ENCODE measurements at regions not wholly inside any gene's neighbourhood (a gene's known extent, or its start where the extent isn't known, plus 50 kb on each side); places are given as distances from the start of the nearest gene placed in this dataset.

GRCh38 chr3:159439346-159439745 lies 549.3 kb upstream of the IL12A start:
- H3K4me3 ChIP-seq (ENCODE audit: low read length in 2 of 2), result no peak overlapping the region
- H3K4me1 ChIP-seq (ENCODE audit: control insufficient read depth in 1 of 2, insufficient read depth in 2 of 2, low read length in 2 of 2), result no peaks in the 10 kb centered on the region
- 93 to 98% methylated on average over 4 of the region's 4 CpGs for WGBS, 2 donors
- H3K36me3 ChIP-seq (ENCODE audit: control insufficient read depth in 1 of 2, insufficient read depth in 2 of 2, low read length in 1 of 2), result no peaks in the 10 kb centered on the region
- ATAC-seq (ENCODE audit: low FRiP score) (no peak), DNase-seq (no peak)
- peaks cover 1% of the 10 kb centered on the region for H3K9me3 ChIP-seq (ENCODE audit: control insufficient read depth, low read length)
- no peak overlapping the region for H3K27ac ChIP-seq (ENCODE audit: low read depth in 1 of 2, low read length in 2 of 2)
- intact Hi-C loops (cut with DNase I), result no loop called here
- H3K27me3 ChIP-seq (ENCODE audit: control insufficient read depth in 1 of 2, insufficient read depth in 2 of 2, low read length in 1 of 2), result no peaks in the 10 kb centered on the region

GRCh38 chr3:159441279-159441678 lies 547.4 kb upstream of the IL12A start:
- Histone ChIP-seq H3K4me1 (ENCODE audit: control insufficient read depth in 1 of 2, insufficient read depth in 2 of 2, low read length in 2 of 2) (no peaks in the 10 kb centered on the region), H3K36me3 (ENCODE audit: control insufficient read depth in 1 of 2, insufficient read depth in 2 of 2, low read length in 1 of 2) (no peaks in the 10 kb centered on the region), H3K27ac (ENCODE audit: low read depth in 1 of 2, low read length in 2 of 2) (no peak overlapping the region), H3K9me3 (ENCODE audit: control insufficient read depth, low read length) (peaks cover 1% of the 10 kb centered on the region), H3K27me3 (ENCODE audit: control insufficient read depth in 1 of 2, insufficient read depth in 2 of 2, low read length in 1 of 2) (no peaks in the 10 kb centered on the region), H3K4me3 (ENCODE audit: low read length in 2 of 2) (no peak overlapping the region)
- intact Hi-C loops (cut with DNase I), result no loop called here
- DNase-seq, result no peak
- ATAC-seq (ENCODE audit: low FRiP score), result no peak
- WGBS, 2 donors, result 35 to 46% methylated on average over 1 of the region's 1 CpG

- WGBS, 2 donors, result 67 to 74% methylated on average over 5 of the region's 5 CpGs
- H3K27me3 ChIP-seq (ENCODE audit: control insufficient read depth in 1 of 2, insufficient read depth in 2 of 2, low read length in 1 of 2), result no peaks in the 10 kb centered on the region
- H3K4me1 ChIP-seq (ENCODE audit: control insufficient read depth in 1 of 2, insufficient read depth in 2 of 2, low read length in 2 of 2), result no peaks in the 10 kb centered on the region
- no peak overlapping the region for H3K4me3 ChIP-seq (ENCODE audit: low read length in 2 of 2)
- no peaks in the 10 kb centered on the region for H3K9me3 ChIP-seq (ENCODE audit: control insufficient read depth, low read length)
- H3K36me3 ChIP-seq (ENCODE audit: control insufficient read depth in 1 of 2, insufficient read depth in 2 of 2, low read length in 1 of 2), result no peaks in the 10 kb centered on the region
- ATAC-seq (ENCODE audit: low FRiP score) (no peak), DNase-seq (no peak)
- no peak overlapping the region for H3K27ac ChIP-seq (ENCODE audit: low read depth in 1 of 2, low read length in 2 of 2)
- intact Hi-C loops (cut with DNase I), result no loop called here
Measured at GRCh38 chr3:159443266-159443665, 545.4 kb upstream of the IL12A start.

DNA sequence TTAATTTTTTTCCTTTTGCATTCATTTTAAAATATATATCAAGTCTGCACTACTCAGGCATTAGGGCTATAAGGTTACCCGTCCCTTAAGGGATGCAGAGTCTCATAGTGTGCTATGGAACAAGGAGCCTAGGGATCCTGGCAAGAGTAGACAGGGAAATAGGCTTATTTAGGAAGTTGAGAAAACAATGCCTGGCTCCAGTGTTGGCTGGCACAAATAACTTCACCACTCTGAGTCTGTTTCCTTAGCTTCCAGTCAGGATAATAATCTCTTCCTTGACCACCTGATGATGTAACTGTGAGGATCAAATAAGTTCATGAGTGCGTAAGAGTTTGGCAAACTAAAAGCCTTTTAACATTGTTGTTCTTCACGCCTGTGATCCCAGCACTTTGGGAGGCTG lies 540.8 kb upstream of the IL12A start:
- DNase-seq, result no peak
- intact Hi-C loops (cut with DNase I), result no loop called here
- 77 to 88% methylated on average over 3 of the region's 3 CpGs for WGBS, 2 donors
- Histone ChIP-seq H3K36me3 (ENCODE audit: control insufficient read depth in 1 of 2, insufficient read depth in 2 of 2, low read length in 1 of 2) (no peaks in the 10 kb centered on the region), H3K9me3 (ENCODE audit: control insufficient read depth, low read length) (no peaks in the 10 kb centered on the region), H3K27me3 (ENCODE audit: control insufficient read depth in 1 of 2, insufficient read depth in 2 of 2, low read length in 1 of 2) (no peaks in the 10 kb centered on the region), H3K27ac (ENCODE audit: low read depth in 1 of 2, low read length in 2 of 2) (no peak overlapping the region), H3K4me3 (ENCODE audit: low read length in 2 of 2) (no peak overlapping the region), H3K4me1 (ENCODE audit: control insufficient read depth in 1 of 2, insufficient read depth in 2 of 2, low read length in 2 of 2) (no peaks in the 10 kb centered on the region)
- no peak for ATAC-seq (ENCODE audit: low FRiP score)

GRCh38 chr3:159448902-159449301 lies 539.7 kb upstream of the IL12A start:
- WGBS, 2 donors, result 92 to 93% methylated on average over 1 of the region's 1 CpG
- intact Hi-C loops (cut with DNase I), result no loop called here
- Histone ChIP-seq H3K4me1 (ENCODE audit: control insufficient read depth in 1 of 2, insufficient read depth in 2 of 2, low read length in 2 of 2) (no peaks in the 10 kb centered on the region), H3K9me3 (ENCODE audit: control insufficient read depth, low read length) (no peaks in the 10 kb centered on the region), H3K36me3 (ENCODE audit: control insufficient read depth in 1 of 2, insufficient read depth in 2 of 2, low read length in 1 of 2) (no peaks in the 10 kb centered on the region), H3K27ac (ENCODE audit: low read depth in 1 of 2, low read length in 2 of 2) (no peak overlapping the region), H3K4me3 (ENCODE audit: low read length in 2 of 2) (no peak overlapping the region), H3K27me3 (ENCODE audit: control insufficient read depth in 1 of 2, insufficient read depth in 2 of 2, low read length in 1 of 2) (no peaks in the 10 kb centered on the region)
- DNase-seq (no peak), ATAC-seq (ENCODE audit: low FRiP score) (no peak)

- H3K27me3 ChIP-seq (ENCODE audit: control insufficient read depth in 1 of 2, insufficient read depth in 2 of 2, low read length in 1 of 2), result no peaks in the 10 kb centered on the region
- no peaks in the 10 kb centered on the region for H3K9me3 ChIP-seq (ENCODE audit: control insufficient read depth, low read length)
- H3K4me3 ChIP-seq (ENCODE audit: low read length in 2 of 2), result no peak overlapping the region
- H3K27ac ChIP-seq (ENCODE audit: low read depth in 1 of 2, low read length in 2 of 2), result no peak overlapping the region
- DNase-seq (no peak), ATAC-seq (ENCODE audit: low FRiP score) (no peak)
- no peaks in the 10 kb centered on the region for H3K36me3 ChIP-seq (ENCODE audit: control insufficient read depth in 1 of 2, insufficient read depth in 2 of 2, low read length in 1 of 2)
- intact Hi-C loops (cut with DNase I), result no loop called here
- no peaks in the 10 kb centered on the region for H3K4me1 ChIP-seq (ENCODE audit: control insufficient read depth in 1 of 2, insufficient read depth in 2 of 2, low read length in 2 of 2)
- WGBS, 2 donors, result 73 to 75% methylated on average over 3 of the region's 3 CpGs
Measured at GRCh38 chr3:159451067-159451466, 537.6 kb upstream of the IL12A start.

DNA sequence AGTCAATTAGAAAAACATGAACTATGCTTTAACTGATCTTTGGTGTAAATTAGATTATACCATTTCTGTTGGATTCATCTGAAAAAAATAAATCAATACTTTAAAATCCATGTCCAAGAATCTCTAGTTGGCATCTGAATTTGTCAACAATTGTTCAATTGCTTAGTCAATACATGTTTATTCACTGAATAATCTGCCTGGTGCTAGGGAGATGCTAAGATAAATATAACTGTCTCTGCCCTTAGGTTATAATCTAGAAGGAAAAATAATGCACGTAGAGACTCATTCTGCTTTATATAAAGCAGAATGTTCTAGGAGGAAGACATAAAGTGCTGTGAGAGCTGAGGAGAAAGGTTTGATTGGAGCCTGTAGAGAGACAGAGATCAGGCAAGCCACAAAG lies 537.2 kb upstream of the IL12A start:
- no peak for DNase-seq
- Histone ChIP-seq H3K4me3 (ENCODE audit: low read length in 2 of 2) (no peak overlapping the region), H3K9me3 (ENCODE audit: control insufficient read depth, low read length) (no peaks in the 10 kb centered on the region), H3K36me3 (ENCODE audit: control insufficient read depth in 1 of 2, insufficient read depth in 2 of 2, low read length in 1 of 2) (no peaks in the 10 kb centered on the region), H3K27me3 (ENCODE audit: control insufficient read depth in 1 of 2, insufficient read depth in 2 of 2, low read length in 1 of 2) (no peaks in the 10 kb centered on the region), H3K4me1 (ENCODE audit: control insufficient read depth in 1 of 2, insufficient read depth in 2 of 2, low read length in 2 of 2) (no peaks in the 10 kb centered on the region), H3K27ac (ENCODE audit: low read depth in 1 of 2, low read length in 2 of 2) (no peak overlapping the region)
- WGBS, 2 donors, result 57 to 60% methylated on average over 1 of the region's 1 CpG
- ATAC-seq (ENCODE audit: low FRiP score), result no peak
- intact Hi-C loops (cut with DNase I), result no loop called here

DNA sequence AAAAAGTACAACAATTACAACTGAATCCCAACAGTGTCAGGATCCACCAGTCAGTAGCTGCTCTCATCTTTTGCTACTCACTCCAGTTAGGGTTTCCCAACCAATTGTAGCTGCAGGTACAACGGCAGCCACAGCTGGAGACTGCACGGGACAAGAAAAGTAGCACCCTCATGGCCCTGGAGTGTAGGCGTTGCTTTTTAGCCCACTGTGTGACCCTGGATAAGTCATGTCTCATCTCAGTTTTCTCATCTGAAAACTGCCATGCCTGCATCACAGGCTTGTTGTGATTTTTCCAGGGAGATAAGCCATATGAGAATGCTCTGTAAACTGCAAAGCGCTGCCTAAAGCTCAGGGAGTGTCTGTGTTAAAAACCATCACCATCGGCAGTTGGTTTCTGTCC lies 535.6 kb upstream of the IL12A start:
- no peaks in the 10 kb centered on the region for H3K36me3 ChIP-seq (ENCODE audit: control insufficient read depth in 1 of 2, insufficient read depth in 2 of 2, low read length in 1 of 2)
- no peaks in the 10 kb centered on the region for H3K9me3 ChIP-seq (ENCODE audit: control insufficient read depth, low read length)
- intact Hi-C loops (cut with DNase I), result no loop called here
- DNase-seq, result no peak
- H3K4me3 ChIP-seq (ENCODE audit: low read length in 2 of 2), result no peak overlapping the region
- H3K27ac ChIP-seq (ENCODE audit: low read depth in 1 of 2, low read length in 2 of 2), result no peak overlapping the region
- no peaks in the 10 kb centered on the region for H3K4me1 ChIP-seq (ENCODE audit: control insufficient read depth in 1 of 2, insufficient read depth in 2 of 2, low read length in 2 of 2)
- ATAC-seq (ENCODE audit: low FRiP score), result no peak
- H3K27me3 ChIP-seq (ENCODE audit: control insufficient read depth in 1 of 2, insufficient read depth in 2 of 2, low read length in 1 of 2), result no peaks in the 10 kb centered on the region
- WGBS, 2 donors, result 95% methylated on average over 5 of the region's 5 CpGs

DNA sequence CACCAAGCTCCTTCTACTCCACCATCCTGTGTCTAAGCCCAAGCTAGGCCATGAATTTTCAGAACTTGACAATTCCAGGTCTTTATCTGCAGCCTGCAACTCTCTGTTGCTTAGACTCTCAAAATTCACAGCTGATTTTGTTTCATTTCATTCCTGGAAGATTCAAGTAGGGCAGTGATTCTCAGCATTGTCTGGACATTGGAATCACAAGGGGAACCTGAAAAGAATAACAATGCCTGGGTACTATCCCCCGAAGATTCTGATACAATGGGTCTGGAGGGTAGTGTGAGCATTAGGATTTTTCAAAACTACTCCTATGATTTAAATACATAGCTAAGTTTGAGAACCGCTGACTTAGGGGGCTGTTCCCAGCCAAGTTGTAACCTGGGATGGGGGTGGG lies 534.7 kb upstream of the IL12A start:
- ATAC-seq (ENCODE audit: low FRiP score), result no peak
- H3K27me3 ChIP-seq (ENCODE audit: control insufficient read depth in 1 of 2, insufficient read depth in 2 of 2, low read length in 1 of 2), result no peaks in the 10 kb centered on the region
- H3K4me1 ChIP-seq (ENCODE audit: control insufficient read depth in 1 of 2, insufficient read depth in 2 of 2, low read length in 2 of 2), result no peaks in the 10 kb centered on the region
- no peak overlapping the region for H3K4me3 ChIP-seq (ENCODE audit: low read length in 2 of 2)
- intact Hi-C loops (cut with DNase I), result no loop called here
- H3K9me3 ChIP-seq (ENCODE audit: control insufficient read depth, low read length), result no peaks in the 10 kb centered on the region
- no peak overlapping the region for H3K27ac ChIP-seq (ENCODE audit: low read depth in 1 of 2, low read length in 2 of 2)
- no peak for DNase-seq
- H3K36me3 ChIP-seq (ENCODE audit: control insufficient read depth in 1 of 2, insufficient read depth in 2 of 2, low read length in 1 of 2), result no peaks in the 10 kb centered on the region
- WGBS, 2 donors, result 91 to 93% methylated on average over 2 of the region's 2 CpGs
